GM23248 (cell line): ENCODE measurements at regions not wholly inside any gene's neighbourhood (a gene's known extent, or its start where the extent isn't known, plus 50 kb on each side); places are given as distances from the start of the nearest gene placed in this dataset.

Experiments used
- DNase-seq: peaks from one replicate; pipeline ENCODE4 v3.0.0-alpha.2; 2015
- H2AFZ ChIP-seq: fragments of 200-600 bp; sonication (generic); 2 replicates; pipeline ENCODE4 v1.6.1; 2016; ENCODE audit warnings: antibody characterized with exemption
- H3F3A ChIP-seq: fragments of 200-600 bp; sonication (generic); 2 replicates; pipeline ENCODE4 v1.6.1; 2016; ENCODE audit warnings: mild to moderate bottlenecking, antibody characterized with exemption, mixed run types; ENCODE audit not compliant: insufficient read depth
- H3K27ac ChIP-seq: fragments of 200-600 bp; sonication (generic); 2 replicates; pipeline ENCODE4 v1.5.1; 2016; ENCODE audit warnings: mild to moderate bottlenecking
- H3K27me3 ChIP-seq: fragments of 200-600 bp; sonication (generic); replicated peaks from 2 replicates; pipeline ENCODE4 v1.6.1; 2016; ENCODE audit warnings: mild to moderate bottlenecking; ENCODE audit not compliant: insufficient read depth
- H3K36me3 ChIP-seq: fragments of 200-600 bp; sonication (generic); 2 replicates; pipeline ENCODE4 v1.6.1; 2016; ENCODE audit warnings: low read depth, mild to moderate bottlenecking
- H3K4me1 ChIP-seq: fragments of 200-600 bp; sonication (generic); 2 replicates; pipeline ENCODE4 v1.6.1; 2016; ENCODE audit warnings: mild to moderate bottlenecking; ENCODE audit not compliant: insufficient read depth
- H3K4me2 ChIP-seq: fragments of 200-600 bp; sonication (generic); one replicate; pipeline ENCODE4 v1.6.1; 2016; ENCODE audit warnings: mild to moderate bottlenecking; ENCODE audit not compliant: unreplicated experiment
- H3K4me3 ChIP-seq: fragments of 200-600 bp; sonication (generic); 2 replicates; pipeline ENCODE4 v1.5.1; 2016; ENCODE audit warnings: mild to moderate bottlenecking
- H3K79me2 ChIP-seq: fragments of 200-600 bp; sonication (generic); 2 replicates; pipeline ENCODE4 v1.6.1; 2016; ENCODE audit warnings: mild to moderate bottlenecking; ENCODE audit not compliant: insufficient read depth
- H3K9ac ChIP-seq: fragments of 200-600 bp; sonication (generic); 2 replicates; pipeline ENCODE4 v1.6.1; 2016; ENCODE audit warnings: mild to moderate bottlenecking
- H3K9me2 ChIP-seq: fragments of 200-600 bp; sonication (generic); 2 replicates; pipeline ENCODE4 v1.6.1; 2016; ENCODE audit warnings: mixed run types, mild to moderate bottlenecking, moderate library complexity; ENCODE audit not compliant: insufficient read depth
- H3K9me3 ChIP-seq: fragments of 200-600 bp; sonication (generic); one replicate; pipeline ENCODE4 v1.6.1; 2017; ENCODE audit warnings: low read depth
- H4K20me1 ChIP-seq: fragments of 200-600 bp; sonication (generic); 2 replicates; pipeline ENCODE4 v1.6.0; 2016; ENCODE audit not compliant: insufficient read depth
- EZH2 ChIP-seq: fragments of 200-600 bp; sonication (generic); IDR thresholded peaks from 2 replicates; pipeline ENCODE4 v1.6.1; 2018; ENCODE audit warnings: antibody characterized with exemption, mild to moderate bottlenecking; ENCODE audit not compliant: insufficient read depth, poor library complexity, severe bottlenecking
- EZH2phosphoT487 ChIP-seq: fragments of 200-600 bp; sonication (generic); IDR thresholded peaks from 2 replicates; pipeline ENCODE4 v1.6.1; 2018; ENCODE audit warnings: antibody characterized with exemption, moderate library complexity, mild to moderate bottlenecking, low read depth; ENCODE audit not compliant: insufficient read depth
- WGBS, 2 experiments: methylation state at CpG; one replicate each; pipeline ENCODE4 v1.1.6; 2015 to 2017; ENCODE audit warnings: low lambda C conversion rate in 2 of 2, low coverage in 1 of 2; ENCODE audit errors: missing lambda C conversion rate in 2 of 2; 5-methylcytosine and 5-hydroxymethylcytosine counted together
- in situ Hi-C: fragments of 300-500 bp; cut with MboI; formaldehyde crosslinking; loops from 2 replicates; pipeline ENCODE4 v1.15.0; 2020

DNA sequence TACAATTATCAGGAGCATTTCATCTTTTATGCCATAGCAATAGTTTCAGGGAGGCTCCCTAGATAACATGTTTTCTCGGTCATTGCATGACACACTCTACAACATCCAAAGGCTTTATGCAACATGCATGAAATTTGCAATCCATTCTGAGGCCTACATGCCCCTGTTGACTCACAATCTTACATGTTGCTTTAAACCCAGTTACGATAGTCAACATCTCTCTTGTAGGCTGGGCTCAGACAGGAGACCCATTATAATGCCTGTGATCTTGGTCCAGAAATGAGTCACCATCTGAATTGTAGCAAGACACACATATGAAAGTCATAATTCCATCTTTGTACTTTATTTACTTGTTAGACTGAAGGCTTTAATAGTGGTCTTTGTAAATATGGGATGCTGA is 1050.3 kb upstream of the AMELY start:
- Histone ChIP-seq H3K27ac (no peak overlapping the region), H3K9me3 (no peaks in the 10 kb centered on the region), H3K4me3 (no peak overlapping the region), H3K79me2 (no peaks in the 10 kb centered on the region), H3K27me3 (no peaks in the 10 kb centered on the region), H2AFZ (no peak overlapping the region), H4K20me1 (no peaks in the 10 kb centered on the region), H3K4me2 (no peak overlapping the region), H3K4me1 (no peaks in the 10 kb centered on the region), H3K9me2 (no peaks in the 10 kb centered on the region), H3K36me3 (no peaks in the 10 kb centered on the region), H3K9ac (no peak overlapping the region), H3F3A (no peaks in the 10 kb centered on the region)
- 36 to 48% methylated on average over 2 of the region's 2 CpGs for WGBS, 2 experiments
- peak; percentile 4 for DNase-seq
- in situ Hi-C loops = no loop called here
- no peak for TF ChIP-seq EZH2phosphoT487
- no peak for TF ChIP-seq EZH2

DNA sequence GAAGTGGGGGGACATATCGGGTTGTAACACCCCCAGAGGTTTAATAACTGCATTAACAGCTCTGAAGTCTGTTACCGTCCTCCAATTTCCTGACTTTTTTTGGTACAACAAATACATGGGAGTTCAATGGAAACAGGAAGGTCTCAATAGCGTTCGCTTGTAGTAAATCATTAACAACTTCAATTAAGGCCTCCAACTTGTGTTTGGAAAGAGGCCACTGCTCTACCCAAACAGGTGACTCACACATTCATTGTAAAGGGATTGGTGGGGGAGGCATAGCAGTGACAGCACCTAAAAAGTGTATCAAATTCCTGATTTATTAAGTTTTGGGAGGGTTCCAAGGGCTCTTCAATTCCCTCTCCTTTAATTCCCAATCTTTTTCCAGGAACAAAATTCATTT is 1046.2 kb upstream of the AMELY start:
- no peak for DNase-seq
- Histone ChIP-seq H3K9ac (no peak overlapping the region), H3K9me3 (no peaks in the 10 kb centered on the region), H3K36me3 (no peaks in the 10 kb centered on the region), H3K27me3 (no peaks in the 10 kb centered on the region), H3K27ac (no peak overlapping the region), H2AFZ (no peak overlapping the region), H3K9me2 (no peaks in the 10 kb centered on the region), H3F3A (no peaks in the 10 kb centered on the region), H3K4me3 (no peak overlapping the region), H3K4me2 (no peak overlapping the region), H4K20me1 (no peaks in the 10 kb centered on the region), H3K79me2 (no peaks in the 10 kb centered on the region), H3K4me1 (no peaks in the 10 kb centered on the region)
- in situ Hi-C loops = no loop called here
- WGBS, 2 experiments = 91 to 100% methylated on average over 4 of the region's 4 CpGs
- TF ChIP-seq EZH2 = no peak
- TF ChIP-seq EZH2phosphoT487 = no peak

DNA sequence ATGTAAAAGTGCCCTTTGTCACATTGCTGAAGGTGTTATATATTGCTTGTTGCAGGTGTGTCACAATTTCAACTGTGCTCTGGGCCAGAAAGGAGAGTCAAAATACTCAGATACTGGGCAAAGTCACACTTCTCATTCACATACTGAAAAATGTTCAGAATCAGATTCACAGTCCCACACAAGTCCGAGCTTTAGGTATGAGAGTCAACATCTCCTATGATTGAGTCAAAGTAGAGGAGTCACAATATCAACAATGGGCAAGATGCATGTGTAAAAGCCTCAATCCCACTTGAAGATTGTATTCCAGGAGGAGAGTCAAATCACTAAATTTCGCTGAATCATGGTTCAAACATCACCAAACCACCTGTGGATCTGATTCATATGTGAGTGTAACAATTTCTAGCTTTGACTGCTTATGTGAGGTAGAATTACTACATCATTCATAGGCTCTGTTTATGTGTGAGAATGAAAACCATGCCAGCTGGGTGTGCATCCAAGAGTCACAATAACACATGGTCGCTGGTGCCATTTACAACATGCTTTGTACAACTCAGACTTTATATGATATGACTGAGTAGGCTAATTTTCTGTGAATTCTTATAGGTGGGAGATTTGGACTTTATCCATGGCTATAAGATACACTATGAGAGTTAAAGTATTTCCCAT is 1039.8 kb upstream of the AMELY start:
- no peaks in the 10 kb centered on the region for H3K4me1 ChIP-seq
- no peak overlapping the region for H3K4me3 ChIP-seq
- in situ Hi-C loops = no loop called here
- no peak overlapping the region for H2AFZ ChIP-seq
- no peak overlapping the region for H3K27ac ChIP-seq
- DNase-seq = no peak
- H3K36me3 ChIP-seq = no peaks in the 10 kb centered on the region
- H3F3A ChIP-seq = no peaks in the 10 kb centered on the region
- H4K20me1 ChIP-seq = no peaks in the 10 kb centered on the region
- H3K79me2 ChIP-seq = no peaks in the 10 kb centered on the region
- WGBS, 2 experiments = 71 to 88% methylated on average over 3 of the region's 3 CpGs
- H3K9me3 ChIP-seq = no peaks in the 10 kb centered on the region
- no peak overlapping the region for H3K4me2 ChIP-seq
- TF ChIP-seq EZH2phosphoT487 = no peak
- no peak for TF ChIP-seq EZH2
- no peaks in the 10 kb centered on the region for H3K27me3 ChIP-seq
- no peaks in the 10 kb centered on the region for H3K9me2 ChIP-seq
- no peak overlapping the region for H3K9ac ChIP-seq

DNA sequence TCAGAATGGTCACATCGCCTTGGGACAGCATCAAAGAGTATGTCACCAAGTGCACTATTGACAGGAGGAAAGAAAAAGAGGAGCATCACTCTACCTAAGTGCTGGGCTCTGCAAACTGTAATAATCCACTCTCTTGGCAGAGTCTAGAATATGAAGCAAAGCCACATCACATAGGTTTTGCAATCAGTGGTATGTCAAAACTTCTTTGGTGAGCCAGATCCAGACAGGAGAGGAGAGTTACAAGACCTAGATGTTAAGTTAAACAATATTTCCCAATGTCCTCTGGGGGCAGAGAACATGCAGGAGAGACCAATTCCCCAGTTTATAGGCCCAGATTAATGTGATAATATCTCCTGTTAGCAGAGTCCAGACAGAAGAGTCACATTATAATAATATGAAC is 1032.6 kb upstream of the AMELY start:
- Histone ChIP-seq H3K79me2 (no peaks in the 10 kb centered on the region), H3K9ac (no peak overlapping the region), H2AFZ (no peak overlapping the region), H3K27ac (no peak overlapping the region), H3F3A (peaks cover 14% of the 10 kb centered on the region), H3K36me3 (no peaks in the 10 kb centered on the region), H3K4me2 (no peak overlapping the region), H4K20me1 (no peaks in the 10 kb centered on the region), H3K9me3 (no peaks in the 10 kb centered on the region), H3K9me2 (no peaks in the 10 kb centered on the region), H3K27me3 (no peaks in the 10 kb centered on the region), H3K4me1 (no peaks in the 10 kb centered on the region; the same call in 1 of the 2 replicates), H3K4me3 (no peak overlapping the region)
- in situ Hi-C loops = no loop called here
- DNase-seq = peak; percentile 46
- WGBS, 2 experiments = 90% methylated on average over 1 of the region's 1 CpG; no CpG with 5 or more reads in 1 of the 2 experiments
- no peak for TF ChIP-seq EZH2

DNA sequence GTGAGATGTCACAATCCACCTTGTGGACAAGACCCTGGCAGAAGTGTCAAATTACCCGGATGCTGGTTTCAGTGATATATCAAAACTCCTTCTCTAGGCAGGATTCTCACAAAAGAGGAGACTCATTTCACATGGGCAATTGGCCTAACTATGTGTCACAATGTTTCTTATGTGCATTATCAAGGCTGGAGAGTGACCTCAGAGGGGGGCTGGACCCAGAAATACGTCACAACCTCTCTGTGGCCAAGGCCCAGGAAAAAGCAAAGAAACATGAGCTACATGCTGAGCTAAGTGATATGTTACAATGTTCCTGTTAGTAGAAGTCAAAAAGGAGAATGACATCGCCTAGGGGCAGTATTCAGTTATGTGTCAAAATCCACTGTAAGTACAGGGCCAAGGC is 1031.2 kb upstream of the AMELY start:
- H3K27ac ChIP-seq = no peak overlapping the region
- DNase-seq = peak; percentile 56
- TF ChIP-seq EZH2phosphoT487 = no peak
- no peak for TF ChIP-seq EZH2
- H3K4me3 ChIP-seq = no peak overlapping the region
- H3K27me3 ChIP-seq = no peaks in the 10 kb centered on the region
- no peaks in the 10 kb centered on the region for H3K79me2 ChIP-seq
- no peaks in the 10 kb centered on the region for H3K36me3 ChIP-seq
- in situ Hi-C loops = no loop called here
- no peak overlapping the region for H2AFZ ChIP-seq
- H3F3A ChIP-seq = peaks cover 14% of the 10 kb centered on the region
- 67 to 70% methylated on average over 3 of the region's 3 CpGs for WGBS, 2 experiments
- H3K4me2 ChIP-seq = no peak overlapping the region
- H3K9me3 ChIP-seq = no peaks in the 10 kb centered on the region
- no peak overlapping the region for H3K9ac ChIP-seq
- no peaks in the 10 kb centered on the region for H3K9me2 ChIP-seq
- no peaks in the 10 kb centered on the region; the same call in 1 of the 2 replicates for H3K4me1 ChIP-seq
- no peaks in the 10 kb centered on the region for H4K20me1 ChIP-seq
